K562 (cell line): ENCODE measurements at regions not wholly inside any gene's neighbourhood (a gene's known extent, or its start where the extent isn't known, plus 50 kb on each side); places are given as distances from the start of the nearest gene placed in this dataset.

Experiments used
- ATAC-seq: fragments of 200-7000 bp; cut with Tn5 transposase; 3 replicates; pipeline ENCODE4 v1.9.1; 2020; ENCODE audit warnings: moderate library complexity
- BruUV-seq: library from RNA; stranded (reverse); fragments of 400-500 nt; replicated peaks from 2 replicates; lab custom pipeline; 2021; lab: Mats Ljungman, UMichigan
- CTCF ChIA-PET: fragments of 300-600 bp; formaldehyde crosslinking; extraction: SDS; loops from one replicate; lab custom pipeline; 2021; ENCODE audit warnings: low intra/inter-chr PET ratio; lab: Yijun Ruan, JAX
- POLR2A ChIA-PET: fragments of 300-600, 350-650 bp; sonication (Branson Sonifier 250); formaldehyde crosslinking; extraction: SDS; loops from one replicate; lab custom pipeline; 2021; ENCODE audit warnings: antibody characterized with exemption, inconsistent platforms; lab: Yijun Ruan, JAX
- DNase-seq, 4 experiments: peaks; one replicate each; pipeline versions ENCODE4 v3.0.0 to v3.0.0-alpha.2; 2011 to 2018; ENCODE audit warnings: low spot score in 3 of 4, mixed read lengths in 3 of 4; ENCODE audit errors: extremely low read depth in 1 of 4
- FAIRE-seq: peaks from 2 replicates; lab custom pipeline; 2011; peaks lifted over from hg19 to GRCh38; lab: Jason Lieb, UNC
- H2AFZ ChIP-seq: 2 replicates; pipeline ENCODE4 v1.6.0; 2011; ENCODE audit warnings: low read depth, low read length, control low read depth, inconsistent platforms
- H3K27ac ChIP-seq: fragments of 200-600 bp; 3 replicates; pipeline ENCODE4 v1.8.0; 2011; ENCODE audit warnings: low read depth, mild to moderate bottlenecking, control low read depth, inconsistent platforms, low read length, moderate library complexity, mixed read lengths; ENCODE audit errors: extremely low read depth
- H3K27me3 ChIP-seq, 2 experiments: fragments of 300-600 bp in 1 of 2; 2 replicates in 1 of 2; 3 replicates in 1 of 2; pipeline versions ENCODE4 v1.6.0 to v1.8.0; 2011; ENCODE audit warnings: inconsistent platforms in 2 of 2, low read length in 2 of 2, mild to moderate bottlenecking in 1 of 2, mixed read lengths in 1 of 2, moderate library complexity in 1 of 2; ENCODE audit not compliant: control insufficient read depth in 2 of 2, insufficient read depth in 2 of 2
- H3K36me3 ChIP-seq: fragments of 300-600 bp; 3 replicates; pipeline ENCODE4 v1.8.0; 2011; ENCODE audit warnings: mild to moderate bottlenecking, low read length, inconsistent platforms; ENCODE audit not compliant: control insufficient read depth, insufficient read depth
- H3K4me1 ChIP-seq, 2 experiments: fragments of 200-600 bp in 1 of 2; replicated peaks in 1 of 2; 2 replicates in 1 of 2; 3 replicates in 1 of 2; pipeline versions ENCODE4 v1.5.1 to v1.8.0; 2011; ENCODE audit warnings: inconsistent platforms in 2 of 2, low read length in 2 of 2, mild to moderate bottlenecking in 1 of 2, mixed read lengths in 1 of 2, moderate library complexity in 1 of 2; ENCODE audit not compliant: control insufficient read depth in 2 of 2, insufficient read depth in 2 of 2
- H3K4me2 ChIP-seq: 2 replicates; pipeline ENCODE4 v1.6.1; 2011; ENCODE audit warnings: low read length, control low read depth, inconsistent platforms, mixed read lengths; ENCODE audit not compliant: insufficient read depth
- H3K4me3 ChIP-seq: fragments of 200-600 bp; sonication (generic), shearing (Covaris generic); 2 replicates; pipeline ENCODE4 v1.5.1; 2016; ENCODE audit warnings: control low read depth, inconsistent platforms
- H3K79me2 ChIP-seq: fragments of 200-600 bp; 3 replicates; pipeline ENCODE4 v1.8.0; 2011; ENCODE audit warnings: low read length, inconsistent platforms; ENCODE audit not compliant: control insufficient read depth, insufficient read depth
- H3K9ac ChIP-seq, 2 experiments: 2 replicates each; pipeline versions ENCODE4 v1.6.0 to v1.6.1; 2011; ENCODE audit warnings: low read depth in 2 of 2, low read length in 2 of 2, control low read depth in 1 of 2, inconsistent platforms in 1 of 2, mild to moderate bottlenecking in 1 of 2, mixed read lengths in 1 of 2; ENCODE audit not compliant: insufficient read depth in 1 of 2
- H3K9me1 ChIP-seq: one replicate; pipeline ENCODE4 v1.6.0; 2011; ENCODE audit warnings: inconsistent platforms, mild to moderate bottlenecking, low read length, moderate library complexity; ENCODE audit not compliant: control insufficient read depth, insufficient read depth
- H3K9me3 ChIP-seq: replicated peaks from 2 replicates; pipeline ENCODE4 v1.5.1; 2011; ENCODE audit warnings: low read depth, low read length, inconsistent platforms; ENCODE audit not compliant: control insufficient read depth, insufficient read depth
- H4K20me1 ChIP-seq: replicated peaks from 2 replicates; pipeline ENCODE4 v1.6.1; 2011; ENCODE audit warnings: low read length, inconsistent platforms, mixed read lengths; ENCODE audit not compliant: control insufficient read depth, insufficient read depth
- GATAD2B ChIP-seq: fragments of 450-650 bp; IDR thresholded peaks from 2 replicates; pipeline ENCODE4 v1.6.1; 2017; ENCODE audit warnings: mild to moderate bottlenecking, borderline replicate concordance
- HMG20A ChIP-seq: fragments of 450-650 bp; formaldehyde crosslinking; conservative IDR thresholded peaks from 2 replicates; pipeline ENCODE4 v1.4.0; 2020; ENCODE audit warnings: mild to moderate bottlenecking, mixed read lengths
- KDM5B ChIP-seq: fragments of 200-600 bp; sonication (generic); IDR thresholded peaks from 2 replicates; pipeline ENCODE4 v1.6.1; 2012; ENCODE audit warnings: low read depth, mild to moderate bottlenecking, moderate library complexity, low read length, control low read depth, inconsistent platforms; ENCODE audit not compliant: insufficient replicate concordance
- NRF1 ChIP-seq, 2 experiments: fragments of 450-650 bp; IDR thresholded peaks in 1 of 2; conservative IDR thresholded peaks in 1 of 2; 2 replicates each; pipeline ENCODE4 v1.6.1; 2014; ENCODE audit warnings: mild to moderate bottlenecking in 2 of 2
- PYGO2 ChIP-seq: fragments of 450-650 bp; IDR thresholded peaks from 2 replicates; pipeline ENCODE4 v1.6.1; 2016; ENCODE audit warnings: mild to moderate bottlenecking, missing genetic modification characterization, moderate library complexity, missing compliant biosample characterization
- SAFB ChIP-seq: fragments of 200-400 bp; formaldehyde crosslinking; IDR thresholded peaks from 2 replicates; pipeline ENCODE4 v1.6.1; 2017; ENCODE audit warnings: low read depth, low read length, borderline replicate concordance
- TAF9B ChIP-seq: fragments of 450-650 bp; IDR thresholded peaks from 2 replicates; pipeline ENCODE4 v1.6.1; 2018; ENCODE audit warnings: mild to moderate bottlenecking; ENCODE audit not compliant: partially characterized antibody
- TCF15 ChIP-seq: fragments of 250-450 bp; sonication (Bioruptor Pico); IDR thresholded peaks from 2 replicates; pipeline ENCODE4 v1.8.0; 2022; ENCODE audit warnings: moderate library complexity, mild to moderate bottlenecking, inconsistent platforms
- TCF7L2 ChIP-seq: fragments of 150-350 bp; IDR thresholded peaks from 2 replicates; pipeline ENCODE4 v1.6.1; 2016; ENCODE audit warnings: low read depth, mild to moderate bottlenecking, low read length, moderate library complexity
- U2AF1 ChIP-seq: fragments of 200-400 bp; formaldehyde crosslinking; optimal IDR thresholded peaks from 2 replicates; pipeline ENCODE3; 2017; ENCODE audit warnings: mild to moderate bottlenecking, low read depth, low read length, moderate library complexity
- UBTF ChIP-seq, 2 experiments: IDR thresholded peaks; 2 replicates each; pipeline ENCODE4 v1.6.1; 2012; ENCODE audit warnings: improper control_type of control experiment in 2 of 2, low read depth in 2 of 2, low read length in 2 of 2, borderline replicate concordance in 1 of 2
- ZNF740 ChIP-seq, 3 experiments: fragments of 200-800 bp in 1 of 3; sonication (Bioruptor generic) in 1 of 3; sonication (generic) in 1 of 3; formaldehyde crosslinking in 1 of 3; IDR thresholded peaks; 2 replicates each; pipeline versions ENCODE4 v1.6.1 to v1.8.0; 2016 to 2022; ENCODE audit warnings: mild to moderate bottlenecking in 2 of 3, missing compliant biosample characterization in 2 of 3, missing genetic modification characterization in 2 of 3, missing genetic modification reagents in 1 of 3
- ZNF778 ChIP-seq: fragments of 450-650 bp; formaldehyde crosslinking; IDR thresholded peaks from 2 replicates; pipeline ENCODE4 v1.4.0; 2020; ENCODE audit warnings: mild to moderate bottlenecking, moderate library complexity
- WGBS: fragments of 100-300 bp; shearing (Covaris generic); methylation state at CpG from one replicate; pipeline ENCODE4 v1.1.6; 2016; ENCODE audit warnings: low coverage, mixed read lengths; ENCODE audit not compliant: insufficient coverage; ENCODE audit errors: missing lambda C conversion rate; 5-methylcytosine and 5-hydroxymethylcytosine counted together
- in situ Hi-C: fragments of 300-500 bp; cut with MboI; formaldehyde crosslinking; loops from 4 replicates; pipeline ENCODE4 v1.15.0; 2018; ENCODE audit warnings: inconsistent platforms, mixed read lengths
- intact Hi-C: fragments of 100-400 bp; cut with micrococcal nuclease; formaldehyde crosslinking; loops from 2 replicates; pipeline ENCODE4 v1.14.2; 2022
- TF ChIP-seq, protein P1 (sequence below), 2 experiments: fragments of 450-650 bp; conservative IDR thresholded peaks; 2 replicates each; pipeline ENCODE4 v1.6.1; 2017; ENCODE audit warnings: mild to moderate bottlenecking in 2 of 2, moderate library complexity in 2 of 2

GRCh38 chr3:31349001-31349748, 183.6 kb upstream of the STT3B start:
- FAIRE-seq (no peak), ATAC-seq (no peak), DNase-seq (no peak)
- intact Hi-C loops (no loop called here), in situ Hi-C loops (no loop called here)
- H4K20me1 ChIP-seq: no peaks in the 10 kb centered on the region
- no peak overlapping the region for H2AFZ ChIP-seq
- POLR2A ChIA-PET: interaction anchor here (0.5 kb wide), 1 partner anchor 8 kb away, joined by 3 read pairs; no protein-coding TSS in a partner anchor
- no peak overlapping the region for H3K27ac ChIP-seq
- no peak overlapping the region for H3K9ac ChIP-seq
- no peak overlapping the region for H3K4me2 ChIP-seq
- H3K27me3 ChIP-seq: no peaks in the 10 kb centered on the region
- CTCF ChIA-PET: no interaction called here
- H3K79me2 ChIP-seq: no peaks in the 10 kb centered on the region
- H3K4me3 ChIP-seq: no peak overlapping the region
- BruUV-seq: no TSS peak
- no peaks in the 10 kb centered on the region for H3K9me1 ChIP-seq
- H3K9me3 ChIP-seq: no peaks in the 10 kb centered on the region
- no peaks in the 10 kb centered on the region for H3K36me3 ChIP-seq
- H3K4me1 ChIP-seq: no peaks in the 10 kb centered on the region
- WGBS: 5% methylated on average over 1 of the region's 1 CpG
- no peak for TF ChIP-seq ZNF778 (CRISPR knock-in tag)
- TF ChIP-seq KDM5B: no peak
- TF ChIP-seq NRF1 (conservative IDR thresholded peaks at IDR 0.05 in 1 of 2, IDR thresholded peaks at IDR 0.05 in 1 of 2): no peak
- TF ChIP-seq, protein P1, sequence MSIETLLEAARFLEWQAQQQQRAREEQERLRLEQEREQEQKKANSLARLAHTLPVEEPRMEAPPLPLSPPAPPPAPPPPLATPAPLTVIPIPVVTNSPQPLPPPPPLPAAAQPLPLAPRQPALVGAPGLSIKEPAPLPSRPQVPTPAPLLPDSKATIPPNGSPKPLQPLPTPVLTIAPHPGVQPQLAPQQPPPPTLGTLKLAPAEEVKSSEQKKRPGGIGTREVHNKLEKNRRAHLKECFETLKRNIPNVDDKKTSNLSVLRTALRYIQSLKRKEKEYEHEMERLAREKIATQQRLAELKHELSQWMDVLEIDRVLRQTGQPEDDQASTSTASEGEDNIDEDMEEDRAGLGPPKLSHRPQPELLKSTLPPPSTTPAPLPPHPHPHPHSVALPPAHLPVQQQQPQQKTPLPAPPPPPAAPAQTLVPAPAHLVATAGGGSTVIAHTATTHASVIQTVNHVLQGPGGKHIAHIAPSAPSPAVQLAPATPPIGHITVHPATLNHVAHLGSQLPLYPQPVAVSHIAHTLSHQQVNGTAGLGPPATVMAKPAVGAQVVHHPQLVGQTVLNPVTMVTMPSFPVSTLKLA (conservative IDR thresholded peaks at IDR 0.05): no peak
- no peak for TF ChIP-seq TCF15 (CRISPR knock-in tag)
- no peak for TF ChIP-seq PYGO2
- TF ChIP-seq ZNF740 (CRISPR knock-in tag; IDR thresholded peaks at IDR 0.05): no peak
- no peak for TF ChIP-seq ZNF740 (tag; IDR thresholded peaks at IDR 0.05)
- no peak for TF ChIP-seq TAF9B
- TF ChIP-seq UBTF (IDR thresholded peaks at IDR 0.05; ENCODE audit: borderline replicate concordance in 1 of 2, low read depth in 2 of 2, low read length in 2 of 2): no peak
- TF ChIP-seq U2AF1: no peak
- no peak for TF ChIP-seq GATAD2B
- no peak for TF ChIP-seq SAFB
- TF ChIP-seq HMG20A: no peak
- no peak for TF ChIP-seq TCF7L2
